Forelimb muscle (tissue), 1 donor: ENCODE measurements at regions not wholly inside any gene's neighbourhood (a gene's known extent, or its start where the extent isn't known, plus 50 kb on each side); places are given as distances from the start of the nearest gene placed in this dataset.
"Not testable (repeated sequence)": the region's sequence is repeated elsewhere in the genome, so short reads cannot be mapped to it uniquely, and the experiment has no call there.

Source experiments
- DNase-seq: peaks from one replicate; pipeline ENCODE4 v3.0.0-alpha.2; 2013; ENCODE audit warnings: low read depth

GRCh38 chrX:7515681-7516413 is 327.1 kb upstream of the VCX start:
- no peak for DNase-seq

DNA sequence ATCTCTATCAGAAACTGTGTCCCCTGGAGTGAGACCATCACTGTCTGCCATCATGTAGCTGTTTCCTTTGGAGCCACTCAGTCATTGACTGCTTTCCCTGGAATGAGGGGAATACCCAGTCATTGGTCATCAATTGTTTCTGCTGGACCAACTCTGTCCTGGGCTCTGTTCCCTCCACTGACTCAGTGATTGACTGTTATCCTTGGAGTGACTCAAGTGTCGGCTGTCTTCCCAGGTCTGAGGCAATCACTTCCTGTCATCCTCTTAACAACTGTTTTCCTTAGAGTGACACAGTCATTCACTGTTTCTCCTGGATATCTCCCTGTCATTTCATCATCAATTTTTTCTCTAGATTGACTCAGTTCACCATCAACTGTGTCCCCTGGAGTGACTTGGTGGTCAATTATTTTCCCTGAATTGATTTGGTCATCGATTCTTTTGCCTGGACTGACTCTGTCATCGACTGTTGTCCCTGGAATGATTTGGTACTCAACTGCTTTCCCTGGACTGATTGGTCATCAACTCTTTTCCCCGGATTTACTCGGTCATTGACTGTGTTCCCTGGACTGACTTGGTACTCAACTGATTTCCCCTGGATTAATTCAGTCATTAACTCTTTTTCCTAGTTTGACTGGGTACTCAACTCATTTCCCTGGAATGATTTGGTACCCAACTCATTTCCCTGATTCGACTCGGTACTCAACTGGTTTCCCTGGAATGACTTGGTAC is 327.9 kb upstream of the VCX start:
- no peak for DNase-seq

- DNase-seq, result no peak
These were observed 330.1 kb upstream of the VCX start for GRCh38 chrX:7512845-7513244.

DNA sequence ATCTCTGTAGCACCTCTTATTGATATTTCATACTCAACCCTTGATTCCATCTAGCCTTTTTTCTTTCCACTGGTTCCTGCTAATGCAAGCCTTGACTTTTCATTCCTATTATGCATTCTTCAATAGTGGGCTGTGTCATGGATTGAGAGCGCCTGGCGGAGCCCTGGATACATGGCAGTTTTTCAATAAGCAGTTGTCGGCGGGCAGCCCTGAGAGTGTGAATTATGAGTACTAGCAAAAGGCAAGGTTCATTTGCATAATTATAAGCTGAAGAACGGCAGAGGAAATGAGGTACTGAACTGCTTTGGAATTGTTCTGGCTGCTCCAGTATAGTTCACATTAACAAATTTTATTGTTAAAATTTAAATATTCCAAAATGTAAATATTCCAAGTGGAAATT is 339.7 kb upstream of the VCX start:
- no peak for DNase-seq

- no peak for DNase-seq
These were observed 342.6 kb upstream of the VCX start for GRCh38 chrX:7500386-7500785.

GRCh38 chrX:7486505-7486904 is 338.6 kb upstream of the PUDP start:
- no peak for DNase-seq

DNA sequence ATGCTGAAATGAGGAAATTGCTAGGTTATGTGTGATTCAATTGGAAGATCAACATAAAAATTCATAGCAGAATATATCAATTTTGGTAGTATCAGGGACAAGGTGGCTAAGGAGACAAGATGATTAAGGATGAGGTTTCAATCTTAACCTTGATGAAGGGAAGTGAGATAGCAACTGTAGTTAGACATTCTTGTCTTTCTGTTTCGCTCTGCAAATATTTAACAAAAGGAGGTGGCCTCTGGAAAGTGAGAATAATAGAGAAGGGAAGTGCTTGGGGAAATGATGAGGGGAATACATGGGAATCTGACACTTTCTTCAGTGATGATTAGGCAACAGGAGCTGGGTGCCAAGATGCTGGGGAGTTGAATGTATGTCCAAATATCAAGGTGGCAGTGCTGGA is 337.1 kb upstream of the PUDP start:
- DNase-seq, result no peak

DNA sequence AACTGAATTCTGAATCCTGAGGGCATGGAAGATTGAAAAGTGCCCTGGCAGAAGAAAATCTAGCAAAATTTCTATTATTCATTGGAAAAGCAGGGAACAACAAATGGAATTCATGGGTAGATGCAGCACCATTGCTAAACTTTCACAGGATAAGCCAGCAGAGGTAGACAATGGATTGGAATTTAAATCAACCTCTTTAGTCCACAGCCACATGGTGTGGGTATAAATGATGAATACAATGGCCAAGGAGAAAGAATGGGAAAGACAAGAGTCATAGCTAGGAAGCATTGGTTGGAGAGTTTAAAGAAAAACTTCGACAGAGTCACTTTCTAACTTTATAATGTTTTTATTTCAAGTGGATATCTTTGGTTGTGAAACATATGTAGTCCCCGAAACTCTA is 332.8 kb upstream of the PUDP start:
- DNase-seq, result no peak

DNA sequence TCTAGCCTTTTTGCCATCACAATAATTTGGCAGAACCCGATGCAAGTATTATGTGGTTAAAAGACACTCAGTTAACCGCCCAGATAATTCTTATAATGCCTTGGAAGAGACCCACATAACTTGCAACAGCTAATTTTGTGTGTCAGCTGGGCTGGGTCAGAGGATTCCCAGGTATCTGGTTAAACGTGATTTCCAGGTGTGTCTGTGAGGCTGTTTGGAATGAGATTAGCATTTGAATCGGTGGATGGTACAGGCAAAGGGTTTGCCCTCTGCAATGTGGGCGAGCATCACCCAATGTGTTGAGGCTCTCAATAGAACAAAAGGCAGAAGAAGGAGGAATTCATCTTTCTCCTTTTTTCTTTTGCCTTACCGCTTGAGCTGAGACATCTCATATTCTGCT is 314.2 kb upstream of the PUDP start:
- DNase-seq, result no peak

DNA sequence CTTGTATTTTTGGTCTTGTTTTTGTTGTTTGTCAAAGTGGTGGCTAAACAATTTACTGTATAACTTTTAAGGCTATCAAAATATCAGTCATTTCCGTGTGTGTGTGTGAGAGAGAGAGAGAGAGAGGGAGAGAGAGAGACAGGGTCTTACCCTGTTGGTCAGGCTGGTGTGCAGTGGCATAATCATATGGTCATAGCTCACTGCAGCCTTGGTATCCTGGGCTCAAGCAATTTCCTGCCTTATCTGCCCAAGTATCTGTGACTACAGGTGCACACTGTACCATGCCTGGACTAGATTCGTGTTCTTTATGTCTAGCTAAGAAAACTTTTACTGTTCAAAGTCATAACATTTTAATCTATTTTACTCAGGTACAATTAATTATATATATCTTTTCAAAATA is 313.1 kb upstream of the PUDP start:
- not testable (repeated sequence) for DNase-seq

DNA sequence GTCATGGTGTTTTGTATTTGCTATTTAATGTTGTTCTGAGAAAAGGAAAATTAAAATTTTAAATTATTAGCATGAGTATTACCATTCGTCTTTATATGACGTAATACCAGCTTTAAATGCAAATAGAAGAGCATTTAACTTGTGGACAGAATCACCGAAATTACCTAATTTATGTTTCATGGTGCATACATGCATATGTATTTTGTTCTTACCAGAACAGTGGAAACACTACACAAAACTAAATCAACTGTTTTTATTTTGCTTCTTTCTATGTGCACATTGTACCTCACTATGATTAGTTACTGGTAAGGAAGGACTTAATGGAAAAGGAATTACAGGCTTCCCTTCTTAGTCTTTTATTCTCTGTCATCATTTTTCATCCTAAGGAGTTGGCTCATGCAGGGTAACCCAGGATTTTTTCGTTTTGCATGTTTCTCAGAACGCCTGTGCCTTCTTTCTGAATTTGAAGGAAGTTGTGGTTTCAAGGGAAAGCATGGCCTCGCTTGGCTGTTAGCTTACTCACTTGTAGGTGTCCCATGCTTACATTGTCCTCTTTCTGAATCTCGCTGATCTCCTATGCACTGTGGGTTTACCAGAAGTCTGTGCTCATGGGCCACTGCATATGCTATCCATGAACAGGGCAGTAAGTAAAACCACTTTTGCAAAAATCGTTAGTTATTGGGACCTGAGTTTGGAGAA is 300.0 kb upstream of the PUDP start:
- DNase-seq, result no peak

GRCh38 chrX:7446815-7447214 is 298.9 kb upstream of the PUDP start:
- no peak for DNase-seq

- DNase-seq, result no peak
These were observed 297.0 kb upstream of the PUDP start for GRCh38 chrX:7444967-7445366.

- DNase-seq, result no peak
These were observed 293.6 kb upstream of the PUDP start for GRCh38 chrX:7441586-7441985.

DNA sequence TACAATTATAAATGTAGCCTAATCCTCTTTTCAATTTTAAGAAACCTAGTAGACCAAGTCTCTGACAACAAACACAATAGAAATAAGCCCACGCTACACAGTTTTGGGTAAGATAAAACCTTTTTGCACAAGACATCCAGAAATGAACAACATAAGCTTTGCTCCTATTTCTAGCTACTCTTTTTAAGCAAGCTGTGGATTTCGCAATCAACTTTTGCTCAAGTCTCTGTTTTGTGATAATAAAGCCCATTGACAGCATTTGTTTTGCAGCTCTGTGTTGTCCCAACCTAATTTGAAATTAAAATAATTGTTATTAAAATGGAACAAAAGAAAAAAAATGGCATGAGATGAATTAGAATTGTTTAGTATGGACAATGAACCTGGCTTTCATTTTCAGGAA is 287.9 kb upstream of the PUDP start:
- no peak for DNase-seq

- DNase-seq, result no peak
These were observed 284.9 kb upstream of the PUDP start for GRCh38 chrX:7432901-7433300.

DNA sequence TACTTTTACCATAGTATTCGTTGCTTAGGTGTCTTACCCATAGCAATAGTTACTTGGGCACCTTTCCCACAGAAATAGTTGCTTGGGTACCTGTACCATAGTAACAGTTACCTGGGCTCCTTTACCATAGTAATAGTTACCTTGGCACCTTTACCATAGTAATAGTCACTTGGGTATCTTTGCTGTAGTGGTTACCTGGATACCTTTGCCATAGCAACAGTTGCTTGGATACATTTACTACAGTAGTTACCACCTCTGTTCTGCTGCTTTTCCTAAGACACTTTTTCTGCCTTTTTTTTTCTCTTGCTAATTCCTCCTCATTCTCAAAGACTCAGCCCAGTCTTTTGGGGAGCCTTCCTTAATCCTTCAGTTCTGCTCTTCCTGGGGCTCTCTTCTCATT is 272.8 kb upstream of the PUDP start:
- DNase-seq, result no peak

DNA sequence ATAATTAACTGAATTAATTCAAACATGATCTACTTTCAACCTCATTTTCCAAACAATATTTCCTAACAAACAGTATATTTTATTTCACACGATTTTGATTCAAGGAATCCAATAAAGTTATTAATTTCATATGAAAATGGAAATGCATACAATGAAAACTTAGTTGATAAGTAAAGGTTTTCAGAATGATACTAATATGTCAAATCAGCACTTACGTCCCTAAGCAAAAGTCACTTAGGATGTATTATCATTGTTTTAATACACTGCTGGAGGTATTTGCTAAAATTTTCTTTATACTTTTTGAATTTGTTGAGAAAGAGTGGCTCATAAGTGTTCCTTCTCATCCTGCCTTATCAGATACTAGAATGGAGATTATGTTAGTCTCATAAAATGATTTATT is 266.8 kb upstream of the PUDP start:
- DNase-seq, result no peak

DNA sequence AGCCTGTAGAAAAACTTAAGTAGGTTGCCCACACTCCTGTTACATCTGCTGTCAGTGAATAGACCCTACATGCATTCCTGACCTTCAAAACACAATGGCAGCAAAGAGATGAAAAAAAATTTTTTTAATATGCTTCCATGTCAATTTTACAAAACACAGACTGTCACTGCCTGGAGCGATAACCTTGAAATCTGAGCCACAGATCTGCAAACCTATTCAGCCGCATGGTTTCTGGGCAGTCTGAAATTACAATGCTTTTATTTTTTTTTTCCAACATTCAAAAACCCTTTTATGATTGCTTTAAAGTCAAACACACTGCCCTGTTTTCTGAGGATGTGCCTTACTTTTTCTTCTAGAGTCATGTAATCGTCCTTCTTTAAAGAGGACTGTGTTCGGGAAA is 264.9 kb upstream of the PUDP start:
- no peak for DNase-seq

DNA sequence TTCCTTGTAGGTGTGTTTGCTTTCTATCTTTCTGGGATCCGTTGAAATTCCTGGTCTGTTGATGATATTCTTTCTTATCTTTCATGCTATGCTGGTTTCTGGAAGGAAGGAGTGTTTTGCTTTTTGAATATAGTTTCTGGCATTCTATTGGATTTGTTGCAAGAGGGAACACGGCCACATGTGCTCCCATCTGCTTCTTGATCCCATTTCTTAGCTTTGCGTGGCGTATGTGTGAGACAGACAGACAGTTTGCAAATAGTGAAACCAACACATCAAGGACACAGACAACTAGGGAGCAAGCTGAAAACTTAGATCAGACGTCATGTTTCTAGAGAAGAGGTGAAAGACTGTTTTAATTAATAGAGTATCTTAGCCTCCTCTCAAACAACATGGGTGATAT is 261.9 kb upstream of the PUDP start:
- no peak for DNase-seq

DNA sequence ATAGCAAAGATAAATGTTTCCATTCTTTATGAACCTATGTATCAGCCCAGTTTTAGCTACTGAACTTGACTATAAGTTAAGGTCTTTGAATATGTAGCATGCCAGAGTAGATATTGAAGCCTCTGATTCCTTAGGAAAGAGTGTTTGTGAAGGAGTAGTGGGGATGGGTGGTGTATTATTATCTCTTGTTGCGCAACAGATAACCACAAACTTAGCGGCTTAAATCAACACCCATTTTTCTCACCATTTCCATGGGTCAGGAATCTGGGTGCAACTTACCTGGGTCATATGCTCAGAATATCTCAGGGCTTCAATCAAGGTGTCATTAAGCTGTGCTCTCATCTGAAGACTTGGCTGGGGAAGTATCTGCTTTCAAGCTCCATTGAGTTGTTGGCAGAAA is 251.4 kb upstream of the PUDP start:
- DNase-seq, result no peak

DNA sequence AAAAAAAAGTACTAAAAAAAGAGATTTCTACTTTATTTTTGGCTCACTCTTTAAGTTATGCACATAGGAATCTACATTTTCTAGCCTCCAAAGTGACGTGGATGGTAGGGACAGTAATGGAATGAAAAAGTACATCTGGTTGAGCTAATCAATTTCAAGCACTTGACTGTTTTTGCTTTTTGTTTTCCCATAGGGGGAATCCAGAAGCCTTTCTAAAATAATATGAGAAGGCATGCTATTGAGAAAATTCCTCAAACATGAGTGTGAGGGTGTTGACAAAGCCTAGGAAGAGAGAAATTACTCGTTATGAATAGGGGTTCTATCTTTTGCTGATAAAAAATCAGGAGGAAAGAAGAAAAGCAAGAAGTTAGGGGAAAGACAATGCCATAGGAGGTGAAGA is 242.5 kb upstream of the PUDP start:
- DNase-seq, result no peak

GRCh38 chrX:7389576-7389975 is 241.6 kb upstream of the PUDP start:
- DNase-seq, result no peak
